H9 (cell line): ENCODE measurements at regions not wholly inside any gene's neighbourhood (a gene's known extent, or its start where the extent isn't known, plus 50 kb on each side); places are given as distances from the start of the nearest gene placed in this dataset.

Experiments used
- DNase-seq: peaks from one replicate; pipeline ENCODE4 v3.0.0-alpha.2; 2017
- H2AFZ ChIP-seq: one replicate; pipeline ENCODE4 v1.6.1; 2013; ENCODE audit warnings: mild to moderate bottlenecking, low read length, control low read depth, moderate library complexity
- H2AK5ac ChIP-seq: 2 replicates; pipeline ENCODE4 v1.6.1; 2013; ENCODE audit warnings: low read length, control low read depth, mixed read lengths; ENCODE audit not compliant: insufficient read length
- H2BK120ac ChIP-seq: one replicate; pipeline ENCODE4 v1.6.1; 2013; ENCODE audit warnings: low read depth, mild to moderate bottlenecking, low read length, control low read depth, inconsistent platforms; ENCODE audit not compliant: poor library complexity, severe bottlenecking
- H2BK12ac ChIP-seq: 2 replicates; pipeline ENCODE4 v1.6.1; 2013; ENCODE audit warnings: low read length, control low read depth, mixed read lengths, low read depth; ENCODE audit not compliant: insufficient read length
- H2BK15ac ChIP-seq: 2 replicates; pipeline ENCODE4 v1.6.1; 2013; ENCODE audit warnings: low read depth, low read length, control low read depth
- H2BK20ac ChIP-seq: one replicate; pipeline ENCODE4 v1.6.1; 2013; ENCODE audit warnings: low read depth, mild to moderate bottlenecking, low read length, control low read depth, inconsistent platforms; ENCODE audit not compliant: poor library complexity, severe bottlenecking
- H2BK5ac ChIP-seq: 2 replicates; pipeline ENCODE4 v1.6.1; 2013; ENCODE audit warnings: low read length, control low read depth, mixed read lengths; ENCODE audit not compliant: insufficient read length
- H3K14ac ChIP-seq: 2 replicates; pipeline ENCODE4 v1.6.1; 2013; ENCODE audit warnings: low read length, control low read depth; ENCODE audit not compliant: insufficient read depth
- H3K18ac ChIP-seq: 2 replicates; pipeline ENCODE4 v1.6.1; 2013; ENCODE audit warnings: low read depth, mild to moderate bottlenecking, mixed read lengths, low read length, control low read depth; ENCODE audit not compliant: insufficient read length
- H3K23ac ChIP-seq: 2 replicates; pipeline ENCODE4 v1.6.1; 2013; ENCODE audit warnings: low read length, control low read depth, mixed read lengths, low read depth; ENCODE audit not compliant: insufficient read length
- H3K23me2 ChIP-seq: 2 replicates; pipeline ENCODE4 v1.6.1; 2013; ENCODE audit warnings: low read depth, mild to moderate bottlenecking, mixed read lengths, low read length, control low read depth; ENCODE audit not compliant: insufficient read length, poor library complexity, severe bottlenecking
- H3K27ac ChIP-seq: 2 replicates; pipeline ENCODE4 v1.5.1; 2013; ENCODE audit warnings: low read length, control low read depth, mixed read lengths, low read depth; ENCODE audit not compliant: insufficient read length
- H3K27me3 ChIP-seq: 2 replicates; pipeline ENCODE4 v1.6.1; 2013; ENCODE audit warnings: low read length, control low read depth, inconsistent platforms; ENCODE audit not compliant: insufficient read depth
- H3K4ac ChIP-seq: 2 replicates; pipeline ENCODE4 v1.6.1; 2013; ENCODE audit warnings: low read depth, mild to moderate bottlenecking, control low read depth, inconsistent platforms, low read length, moderate library complexity
- H3K4me1 ChIP-seq: 2 replicates; pipeline ENCODE4 v1.6.1; 2013; ENCODE audit warnings: low read length, control low read depth, inconsistent platforms; ENCODE audit not compliant: insufficient read depth
- H3K4me2 ChIP-seq: 2 replicates; pipeline ENCODE4 v1.6.1; 2013; ENCODE audit warnings: low read length, control low read depth, mixed read lengths; ENCODE audit not compliant: insufficient read length, insufficient read depth
- H3K56ac ChIP-seq: 2 replicates; pipeline ENCODE4 v1.6.1; 2013; ENCODE audit warnings: low read depth, mild to moderate bottlenecking, mixed read lengths, low read length, control low read depth; ENCODE audit not compliant: insufficient read length
- H3K79me1 ChIP-seq: 2 replicates; pipeline ENCODE4 v1.6.1; 2013; ENCODE audit warnings: low read depth, mild to moderate bottlenecking, moderate library complexity, low read length, control low read depth, inconsistent platforms; ENCODE audit not compliant: insufficient read depth, poor library complexity, severe bottlenecking
- H3K79me2 ChIP-seq: 2 replicates; pipeline ENCODE4 v1.6.1; 2013; ENCODE audit warnings: low read length, control low read depth, inconsistent platforms; ENCODE audit not compliant: insufficient read depth
- H3K9ac ChIP-seq: 2 replicates; pipeline ENCODE4 v1.6.1; 2013; ENCODE audit warnings: low read length, control low read depth, mixed read lengths; ENCODE audit not compliant: insufficient read length; ENCODE audit errors: extremely low read depth
- H3K9me3 ChIP-seq: one replicate; pipeline ENCODE4 v1.6.1; 2013; ENCODE audit warnings: low read depth, low read length, inconsistent platforms; ENCODE audit not compliant: control insufficient read depth
- H3T11ph ChIP-seq: one replicate; pipeline ENCODE4 v1.6.1; 2013; ENCODE audit warnings: mild to moderate bottlenecking, low read length, control low read depth, inconsistent platforms
- H4K20me1 ChIP-seq: one replicate; pipeline ENCODE4 v1.6.1; 2013; ENCODE audit not compliant: control insufficient read depth, insufficient read length, insufficient read depth
- H4K5ac ChIP-seq: 2 replicates; pipeline ENCODE4 v1.6.1; 2013; ENCODE audit warnings: low read depth, mild to moderate bottlenecking, mixed read lengths, low read length, control low read depth; ENCODE audit not compliant: insufficient read length
- H4K8ac ChIP-seq: replicated peaks from 2 replicates; pipeline ENCODE4 v1.6.1; 2013; ENCODE audit warnings: low read length, control low read depth, mixed read lengths, low read depth; ENCODE audit not compliant: insufficient read length
- H4K91ac ChIP-seq: 2 replicates; pipeline ENCODE4 v1.6.1; 2013; ENCODE audit warnings: low read depth, mild to moderate bottlenecking, moderate library complexity, mixed read lengths, low read length, control low read depth; ENCODE audit not compliant: insufficient read length
- H3K27ac Mint-ChIP-seq, 3 experiments: 2 replicates in 2 of 3; 3 replicates in 1 of 3; pipeline ENCODE4 v1.8.0; 2020 to 2021; ENCODE audit warnings: mixed read lengths in 3 of 3, mild to moderate bottlenecking in 1 of 3, moderate library complexity in 1 of 3
- H3K27me3 Mint-ChIP-seq: 2 replicates; pipeline ENCODE4 v1.8.0; 2021; ENCODE audit warnings: low read depth, mild to moderate bottlenecking, moderate library complexity, mixed read lengths
- H3K36me3 Mint-ChIP-seq, 3 experiments: 2 replicates in 2 of 3; 3 replicates in 1 of 3; pipeline ENCODE4 v1.8.0; 2020 to 2021; ENCODE audit warnings: low read depth in 3 of 3, mixed read lengths in 3 of 3; ENCODE audit not compliant: insufficient read depth in 1 of 3
- H3K4me1 Mint-ChIP-seq, 2 experiments: 2 replicates each; pipeline ENCODE4 v1.8.0; 2020; ENCODE audit warnings: mixed read lengths in 2 of 2
- H3K4me3 Mint-ChIP-seq, 2 experiments: 2 replicates in 1 of 2; 3 replicates in 1 of 2; pipeline ENCODE4 v1.8.0; 2020 to 2021; ENCODE audit warnings: mild to moderate bottlenecking in 2 of 2, mixed read lengths in 2 of 2, moderate library complexity in 1 of 2
- H3K9me3 Mint-ChIP-seq, 2 experiments: 2 replicates in 1 of 2; 3 replicates in 1 of 2; pipeline ENCODE4 v1.8.0; 2020; ENCODE audit warnings: mild to moderate bottlenecking in 2 of 2, mixed read lengths in 2 of 2, moderate library complexity in 1 of 2
- WGBS: extraction: QIAGEN DNeasy Blood & Tissue Kit; methylation state at CpG from one replicate; pipeline ENCODE4 v1.1.7; 2013; ENCODE audit warnings: missing lambda C conversion rate, low lambda C conversion rate, mixed read lengths; ENCODE audit not compliant: insufficient read length; ENCODE audit errors: extremely low coverage; 5-methylcytosine and 5-hydroxymethylcytosine counted together
- TF ChIP-seq, protein P1 (sequence below): fragments of 200-600 bp; sonication (generic); conservative IDR thresholded peaks from 3 replicates; pipeline ENCODE4 v1.8.0; 2021; ENCODE audit warnings: antibody characterized with exemption, mild to moderate bottlenecking

DNA sequence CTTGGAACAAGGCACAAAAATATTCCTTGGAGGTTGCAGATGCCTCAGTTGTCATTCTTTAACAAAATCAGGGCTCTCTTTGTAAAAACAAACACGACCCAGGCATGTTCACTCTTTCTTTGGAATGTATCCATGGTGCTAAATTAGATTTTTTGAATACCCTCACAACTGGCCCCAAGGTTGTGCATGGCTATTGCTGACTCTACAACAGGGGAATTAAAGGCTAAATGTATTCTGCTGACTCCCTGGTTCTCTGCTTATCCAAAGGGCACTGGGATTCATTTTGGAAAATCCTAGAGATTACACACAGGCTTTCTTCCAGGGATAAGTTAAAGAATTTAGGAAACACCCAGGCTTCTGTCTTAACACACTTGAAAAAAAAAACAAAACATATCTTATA is 332.5 kb downstream of the WDR11 start:
- no peak overlapping the region for H3K4ac ChIP-seq
- H2BK20ac ChIP-seq: no peak overlapping the region
- no peak overlapping the region for H4K8ac ChIP-seq
- no peaks in the 10 kb centered on the region for H3K9me3 ChIP-seq
- H3K23me2 ChIP-seq: no peaks in the 10 kb centered on the region
- DNase-seq: no peak
- H2AFZ ChIP-seq: no peak overlapping the region
- no peak overlapping the region for H3K56ac ChIP-seq
- no peak overlapping the region for H2BK120ac ChIP-seq
- Mint-ChIP-seq H3K36me3 (no peaks in the 10 kb centered on the region), H3K9me3 (no peaks in the 10 kb centered on the region), H3K27me3 (no peaks in the 10 kb centered on the region), H3K4me3 (no peak overlapping the region), H3K27ac (no peak overlapping the region), H3K4me1 (peaks cover 3 to 5% of the 10 kb centered on the region in 2 experiments; a peak in 3 of 4 replicates)
- no peak overlapping the region for H3K9ac ChIP-seq
- H2BK5ac ChIP-seq: no peak overlapping the region
- H2BK12ac ChIP-seq: no peak overlapping the region
- H4K91ac ChIP-seq: no peak overlapping the region
- TF ChIP-seq, protein P1, sequence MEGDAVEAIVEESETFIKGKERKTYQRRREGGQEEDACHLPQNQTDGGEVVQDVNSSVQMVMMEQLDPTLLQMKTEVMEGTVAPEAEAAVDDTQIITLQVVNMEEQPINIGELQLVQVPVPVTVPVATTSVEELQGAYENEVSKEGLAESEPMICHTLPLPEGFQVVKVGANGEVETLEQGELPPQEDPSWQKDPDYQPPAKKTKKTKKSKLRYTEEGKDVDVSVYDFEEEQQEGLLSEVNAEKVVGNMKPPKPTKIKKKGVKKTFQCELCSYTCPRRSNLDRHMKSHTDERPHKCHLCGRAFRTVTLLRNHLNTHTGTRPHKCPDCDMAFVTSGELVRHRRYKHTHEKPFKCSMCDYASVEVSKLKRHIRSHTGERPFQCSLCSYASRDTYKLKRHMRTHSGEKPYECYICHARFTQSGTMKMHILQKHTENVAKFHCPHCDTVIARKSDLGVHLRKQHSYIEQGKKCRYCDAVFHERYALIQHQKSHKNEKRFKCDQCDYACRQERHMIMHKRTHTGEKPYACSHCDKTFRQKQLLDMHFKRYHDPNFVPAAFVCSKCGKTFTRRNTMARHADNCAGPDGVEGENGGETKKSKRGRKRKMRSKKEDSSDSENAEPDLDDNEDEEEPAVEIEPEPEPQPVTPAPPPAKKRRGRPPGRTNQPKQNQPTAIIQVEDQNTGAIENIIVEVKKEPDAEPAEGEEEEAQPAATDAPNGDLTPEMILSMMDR: no peak
- no peak overlapping the region for H3K18ac ChIP-seq
- no peaks in the 10 kb centered on the region for H4K20me1 ChIP-seq
- H3K23ac ChIP-seq: no peak overlapping the region
- H3K79me1 ChIP-seq: no peaks in the 10 kb centered on the region
- H3K14ac ChIP-seq: no peak overlapping the region
- no peak overlapping the region for H3T11ph ChIP-seq
- H3K79me2 ChIP-seq: no peaks in the 10 kb centered on the region
- no peak overlapping the region for H2AK5ac ChIP-seq
- H3K27me3 ChIP-seq: no peaks in the 10 kb centered on the region
- WGBS: no CpG with 5 or more reads among the region's 1 CpG
- no peaks in the 10 kb centered on the region for H3K4me1 ChIP-seq
- no peak overlapping the region for H3K4me2 ChIP-seq
- H2BK15ac ChIP-seq: no peak overlapping the region
- H3K27ac ChIP-seq: no peak overlapping the region
- no peak overlapping the region for H4K5ac ChIP-seq
